ENCODE measurements at regions not wholly inside any gene's neighbourhood (a gene's known extent, or its start where the extent isn't known, plus 50 kb on each side); places are given as distances from the start of the nearest gene placed in this dataset.

GRCh38 chr4:43345323-43345925, 452.9 kb downstream of the GRXCR1 start:
- DNase-seq (ENCODE audit: low read depth in 2 of 2), result no peak

GRCh38 chr4:43348591-43348990, 456.1 kb downstream of the GRXCR1 start:
- DNase-seq (ENCODE audit: low read depth in 2 of 2), result no peak

GRCh38 chr4:43351970-43352806, 459.7 kb downstream of the GRXCR1 start:
- no peak for DNase-seq (ENCODE audit: low read depth in 2 of 2)

- no peak for DNase-seq (ENCODE audit: low read depth in 2 of 2)
Observed at GRCh38 chr4:43352859-43353258, 460.3 kb downstream of the GRXCR1 start.

GRCh38 chr4:43353552-43353951, 461.0 kb downstream of the GRXCR1 start:
- no peak for DNase-seq (ENCODE audit: low read depth in 2 of 2)

GRCh38 chr4:43356786-43357185, 464.3 kb downstream of the GRXCR1 start:
- no peak for DNase-seq (ENCODE audit: low read depth in 2 of 2)

GRCh38 chr4:43357252-43357974, 464.9 kb downstream of the GRXCR1 start:
- DNase-seq (ENCODE audit: low read depth in 2 of 2), result no peak

- no peak for DNase-seq (ENCODE audit: low read depth in 2 of 2)
Observed at GRCh38 chr4:43360296-43360695, 467.8 kb downstream of the GRXCR1 start.

GRCh38 chr4:43362875-43363636, 470.5 kb downstream of the GRXCR1 start:
- DNase-seq (ENCODE audit: low read depth in 2 of 2), result no peak

GRCh38 chr4:43369036-43369594, 476.6 kb downstream of the GRXCR1 start:
- no peak for DNase-seq (ENCODE audit: low read depth in 2 of 2)

GRCh38 chr4:43373201-43373600, 480.7 kb downstream of the GRXCR1 start:
- DNase-seq (ENCODE audit: low read depth in 2 of 2), result no peak

GRCh38 chr4:43374216-43374751, 481.8 kb downstream of the GRXCR1 start:
- DNase-seq (ENCODE audit: low read depth in 2 of 2), result no peak

GRCh38 chr4:43379016-43379415, 486.5 kb downstream of the GRXCR1 start:
- DNase-seq (ENCODE audit: low read depth in 2 of 2), result no peak

GRCh38 chr4:43380093-43380492, 487.6 kb downstream of the GRXCR1 start:
- DNase-seq (ENCODE audit: low read depth in 2 of 2), result no peak

GRCh38 chr4:43391069-43391468, 498.6 kb downstream of the GRXCR1 start:
- DNase-seq (ENCODE audit: low read depth in 2 of 2), result no peak

GRCh38 chr4:43394976-43395375, 502.5 kb downstream of the GRXCR1 start:
- DNase-seq (ENCODE audit: low read depth in 2 of 2), result no peak

GRCh38 chr4:43399726-43400125, 507.2 kb downstream of the GRXCR1 start:
- no peak for DNase-seq (ENCODE audit: low read depth in 2 of 2)

- DNase-seq (ENCODE audit: low read depth in 2 of 2), result no peak
Observed at GRCh38 chr4:43402393-43402792, 509.9 kb downstream of the GRXCR1 start.

- no peak for DNase-seq (ENCODE audit: low read depth in 2 of 2)
Observed at GRCh38 chr4:43410636-43411035, 518.1 kb downstream of the GRXCR1 start.

- no peak for DNase-seq (ENCODE audit: low read depth in 2 of 2)
Observed at GRCh38 chr4:43411226-43411625, 518.7 kb downstream of the GRXCR1 start.

- DNase-seq (ENCODE audit: low read depth in 2 of 2), result no peak
Observed at GRCh38 chr4:43423276-43423675, 530.8 kb downstream of the GRXCR1 start.

Data from activated CD4-positive, alpha-beta T cell treated with anti-CD3 and anti-CD28 coated beads for 24 hours (primary cell).